ENCODE measurements at regions not wholly inside any gene's neighbourhood (a gene's known extent, or its start where the extent isn't known, plus 50 kb on each side); places are given as distances from the start of the nearest gene placed in this dataset.
"Not testable (repeated sequence)": the region's sequence is repeated elsewhere in the genome, so short reads cannot be mapped to it uniquely, and the experiment has no call there.

GRCh38 chr4:77220828-77221613 lies 64.0 kb downstream of the CCNG2 start:
- no peak for DNase-seq

- no peak for DNase-seq
Observed at GRCh38 chr4:77225022-77225421, 68.0 kb downstream of the CCNG2 start.

DNA sequence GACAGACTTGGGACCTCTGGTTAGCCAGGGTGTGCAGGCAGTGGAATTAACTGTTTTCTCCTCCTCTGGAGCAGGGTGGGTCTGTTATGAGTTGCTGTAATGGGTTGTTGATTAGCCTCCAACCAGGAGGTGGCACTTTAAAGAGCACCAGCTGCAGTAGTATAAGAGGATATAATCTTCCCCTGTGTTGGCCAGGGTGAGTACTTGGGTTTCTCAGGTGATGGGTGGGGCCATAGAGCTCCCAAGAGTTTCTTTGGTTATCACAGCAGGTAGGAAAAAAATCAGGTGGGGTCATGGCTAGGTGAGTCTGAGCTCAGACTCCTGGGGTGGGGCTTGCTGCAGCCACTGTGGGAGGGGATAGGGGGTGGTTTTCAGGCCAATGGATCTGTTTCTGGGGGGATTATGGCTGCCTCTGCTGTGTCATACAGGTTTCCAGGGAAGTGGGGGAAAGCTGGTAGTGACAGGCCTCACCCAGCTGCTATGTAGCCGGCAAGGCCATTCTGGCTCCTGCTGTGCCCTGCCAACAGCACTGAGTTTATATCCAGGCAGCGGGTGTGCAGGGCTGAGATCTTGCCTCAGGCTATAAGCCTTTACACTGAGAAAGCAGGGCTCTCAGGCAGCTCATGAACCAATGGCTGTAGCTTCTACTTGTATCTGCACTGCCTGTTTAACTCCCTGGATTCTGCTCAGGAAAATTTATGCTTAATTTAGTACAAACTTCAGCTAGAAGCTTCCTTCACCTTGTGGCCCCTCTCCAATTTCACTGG lies 70.1 kb downstream of the CCNG2 start:
- DNase-seq, result no peak

- no peak for DNase-seq
Observed at GRCh38 chr4:77229433-77229832, 72.4 kb downstream of the CCNG2 start.

GRCh38 chr4:77232653-77233052 lies 75.6 kb downstream of the CCNG2 start:
- no peak for DNase-seq

- DNase-seq, result no peak
Observed at GRCh38 chr4:77235289-77235854, 78.4 kb downstream of the CCNG2 start.

DNA sequence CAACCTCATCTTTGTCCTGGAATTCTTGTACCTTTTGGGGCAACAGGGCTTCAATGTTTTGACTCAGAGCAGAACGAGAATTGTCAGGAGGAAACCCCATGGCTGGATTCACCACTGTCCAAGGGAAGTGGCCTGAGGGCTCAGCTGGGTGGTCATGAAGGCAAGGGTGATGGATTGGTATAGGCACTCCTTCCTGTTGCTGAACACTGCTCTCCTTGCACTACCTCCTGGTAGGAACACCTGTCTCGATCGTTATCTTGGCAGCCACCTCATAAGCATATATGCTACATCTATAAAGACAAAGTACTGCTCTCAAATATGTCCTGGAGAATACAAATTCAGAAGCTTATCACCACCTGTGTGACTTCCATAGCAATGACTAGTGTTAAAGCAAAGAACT lies 79.8 kb downstream of the CCNG2 start:
- DNase-seq, result no peak

DNA sequence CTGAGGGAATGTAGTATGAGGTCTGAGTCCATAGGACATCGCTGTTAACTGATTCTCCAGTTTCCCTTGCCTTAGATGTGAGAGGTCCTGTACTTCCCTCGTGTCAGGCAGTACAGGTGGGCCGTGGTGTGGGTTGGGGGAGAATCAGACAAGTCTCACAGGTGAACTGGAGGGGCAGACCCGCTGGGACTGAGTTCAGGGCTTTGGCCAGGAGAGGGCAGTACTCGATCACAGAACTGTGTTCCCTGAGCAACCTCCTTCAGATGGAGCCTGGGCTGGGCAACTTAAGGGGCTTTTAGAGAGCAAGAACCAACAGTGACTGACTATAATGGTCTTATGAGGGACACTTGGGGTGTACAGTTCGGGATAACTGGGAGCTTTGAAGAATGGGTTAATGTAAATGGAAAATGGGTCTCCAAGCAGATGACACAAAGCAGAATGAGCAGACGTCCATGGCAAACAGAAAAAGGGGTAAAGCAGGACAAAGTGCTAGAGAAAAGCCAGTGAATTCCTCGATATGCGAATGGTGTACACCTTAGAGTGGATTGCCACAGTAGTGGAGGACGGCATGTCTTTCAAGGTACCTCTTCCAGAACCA lies 83.6 kb downstream of the CCNG2 start:
- DNase-seq, result peak; percentile 76

DNA sequence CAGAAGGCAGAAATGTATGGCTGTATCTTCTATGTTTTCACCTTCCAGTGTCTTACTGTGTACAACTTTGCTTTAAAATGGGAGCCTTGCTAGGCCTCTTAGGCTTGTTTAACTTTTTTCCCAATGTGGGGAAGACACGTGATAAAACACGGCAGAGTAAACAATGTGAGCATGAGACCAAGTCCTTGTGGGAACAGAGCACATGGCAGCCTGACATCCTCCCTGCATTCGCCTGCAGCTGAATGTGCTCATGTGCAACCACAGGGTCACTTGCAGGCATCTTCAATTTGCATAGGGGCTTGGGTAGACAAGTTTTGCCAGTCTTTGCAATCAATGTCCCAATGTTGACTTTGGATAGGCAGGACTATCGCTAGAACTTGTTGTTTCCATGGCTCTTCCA lies 91.8 kb downstream of the CCNG2 start:
- DNase-seq, result no peak

GRCh38 chr4:77251751-77252150 lies 94.7 kb downstream of the CCNG2 start:
- no peak for DNase-seq

DNA sequence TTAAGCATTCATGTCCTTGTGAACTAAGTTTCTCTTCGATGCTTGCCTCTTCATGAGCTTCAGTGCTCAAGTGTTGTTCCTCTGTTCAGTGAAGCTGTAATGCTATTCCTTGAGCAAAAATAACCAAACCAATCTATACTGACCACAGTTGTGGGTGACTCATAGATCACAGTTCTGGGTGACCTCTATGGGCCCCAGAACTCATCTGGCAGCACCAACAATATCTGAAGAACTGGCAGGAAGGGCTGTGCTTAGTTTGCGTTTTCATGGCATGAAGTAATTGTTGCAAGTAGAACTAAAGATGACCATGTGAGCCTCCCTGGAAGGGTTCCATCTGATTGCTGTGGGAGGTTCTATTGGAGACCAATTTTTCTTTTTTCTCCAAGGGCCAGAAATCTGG lies 106.2 kb downstream of the CCNG2 start:
- DNase-seq, result no peak

DNA sequence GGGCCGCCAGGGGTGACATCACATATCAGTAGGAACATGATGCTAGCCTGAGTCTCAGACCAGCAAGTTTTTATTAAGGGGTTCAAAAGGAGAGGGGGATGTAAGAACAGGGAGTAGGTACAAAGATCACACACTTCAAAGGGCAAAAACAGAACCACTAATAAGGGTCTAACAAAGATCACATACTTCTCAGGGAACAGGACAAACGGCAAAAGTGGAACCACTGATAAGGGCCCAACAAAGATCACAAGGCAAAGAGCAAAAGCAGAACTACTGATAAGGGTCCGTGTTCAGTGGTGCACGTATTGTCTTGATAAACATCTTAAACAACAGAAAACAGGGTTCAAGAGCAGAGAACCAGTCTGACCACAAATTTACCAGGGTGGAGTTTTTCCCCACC lies 107.0 kb downstream of the CCNG2 start:
- not testable (repeated sequence) for DNase-seq

DNA sequence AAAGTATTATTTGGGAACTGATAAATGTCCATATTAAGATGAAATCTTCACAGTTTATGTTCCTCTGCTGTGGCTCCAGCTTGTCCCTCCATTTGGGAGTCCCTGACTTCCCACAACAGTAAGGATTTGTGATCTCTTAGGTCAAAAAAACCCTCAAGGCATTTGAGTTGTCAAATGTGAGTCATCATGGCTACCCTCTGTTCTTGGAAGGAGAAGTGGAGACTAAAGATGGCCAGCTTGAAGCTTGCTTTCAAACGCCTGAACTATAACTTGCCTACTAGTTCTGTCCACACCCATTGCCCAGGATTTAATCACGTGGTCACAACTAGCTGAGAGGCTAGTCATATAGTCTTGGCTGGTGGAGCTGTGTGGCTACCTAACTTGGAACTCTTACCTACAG lies 107.8 kb downstream of the CCNG2 start:
- DNase-seq, result no peak

DNA sequence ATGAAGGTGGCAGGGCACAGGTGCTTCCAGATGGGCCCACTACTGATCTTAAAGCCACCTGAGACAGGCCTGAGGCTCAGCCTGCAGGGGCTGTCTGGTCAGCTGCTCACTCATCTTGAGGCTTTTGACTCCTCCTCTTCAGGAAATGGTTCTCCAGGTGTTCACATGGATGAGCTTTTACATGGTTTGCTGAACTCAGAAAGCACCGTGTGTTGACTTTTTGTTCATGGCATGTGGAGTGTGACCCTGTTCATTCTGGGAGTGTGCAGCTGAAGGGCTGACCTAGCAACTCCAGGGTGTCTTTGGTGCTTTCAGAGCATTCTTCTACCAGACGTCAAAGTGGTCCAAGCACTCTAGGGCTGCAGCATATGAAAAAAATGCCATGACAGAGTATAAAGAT lies 111.1 kb downstream of the CCNG2 start:
- DNase-seq, result no peak

DNA sequence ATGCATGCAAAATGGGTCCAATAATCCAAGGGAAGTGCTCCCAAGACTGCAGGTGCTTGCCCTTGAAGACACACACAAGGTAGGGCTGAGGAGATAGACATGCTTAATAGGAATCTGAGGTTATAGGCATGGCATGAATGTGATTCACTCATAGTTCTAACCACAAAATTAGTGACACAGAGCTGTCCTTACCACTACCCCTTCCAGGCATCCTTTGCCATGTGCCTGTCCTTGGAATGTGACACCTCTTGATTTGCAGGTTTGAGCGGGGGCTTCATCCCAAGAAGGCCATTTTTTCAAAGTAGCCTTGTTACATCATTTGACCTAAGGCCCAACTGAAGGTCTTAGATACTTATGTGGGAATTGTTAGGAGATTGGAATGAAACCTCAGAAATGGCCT lies 112.5 kb downstream of the CCNG2 start:
- DNase-seq, result no peak

GRCh38 chr4:77273412-77273811 lies 116.4 kb downstream of the CCNG2 start:
- DNase-seq, result no peak

- DNase-seq, result not testable (repeated sequence)
Observed at GRCh38 chr4:77279114-77279513, 122.1 kb downstream of the CCNG2 start.

GRCh38 chr4:77282305-77282704 lies 125.3 kb downstream of the CCNG2 start:
- no peak for DNase-seq

DNA sequence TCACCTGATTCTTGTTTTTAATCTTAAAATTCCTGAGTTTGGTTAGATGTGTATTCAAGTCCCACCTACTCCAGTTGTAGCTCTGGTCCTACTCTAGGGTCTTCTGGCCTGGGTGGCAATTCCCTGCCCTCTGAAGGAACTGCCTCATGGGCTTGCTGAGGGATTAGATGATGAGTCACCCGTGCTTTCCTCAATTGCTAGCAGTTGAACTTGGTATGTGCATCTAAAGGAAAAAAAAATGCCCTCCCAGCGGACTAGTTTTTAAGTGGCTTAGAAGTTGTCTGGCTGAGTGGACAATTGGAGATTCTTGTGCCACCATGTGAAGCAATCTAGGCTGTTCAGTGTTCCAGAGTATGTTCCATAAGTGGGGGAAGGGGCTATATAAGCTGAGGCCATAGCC lies 127.0 kb downstream of the CCNG2 start:
- no peak for DNase-seq

DNA sequence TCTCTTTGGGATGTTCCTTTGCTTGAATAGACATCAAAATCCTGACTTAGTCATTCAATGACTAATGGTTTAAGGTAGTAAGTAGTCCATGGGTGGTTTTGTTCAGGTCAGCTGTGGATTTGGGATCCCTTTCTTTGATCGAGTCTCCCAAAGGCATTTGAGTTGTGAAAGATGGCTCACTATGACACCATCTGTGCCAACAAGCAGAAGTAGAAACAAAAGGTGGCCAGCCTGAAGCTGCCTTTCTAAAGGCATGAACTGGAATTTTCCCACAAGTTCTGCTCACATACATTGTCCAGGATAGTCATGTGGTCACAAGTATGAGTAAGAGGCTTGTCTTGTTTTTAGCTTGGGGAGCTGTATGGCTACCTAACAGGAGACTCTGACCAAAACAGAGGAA lies 129.9 kb downstream of the CCNG2 start:
- no peak for DNase-seq

DNA sequence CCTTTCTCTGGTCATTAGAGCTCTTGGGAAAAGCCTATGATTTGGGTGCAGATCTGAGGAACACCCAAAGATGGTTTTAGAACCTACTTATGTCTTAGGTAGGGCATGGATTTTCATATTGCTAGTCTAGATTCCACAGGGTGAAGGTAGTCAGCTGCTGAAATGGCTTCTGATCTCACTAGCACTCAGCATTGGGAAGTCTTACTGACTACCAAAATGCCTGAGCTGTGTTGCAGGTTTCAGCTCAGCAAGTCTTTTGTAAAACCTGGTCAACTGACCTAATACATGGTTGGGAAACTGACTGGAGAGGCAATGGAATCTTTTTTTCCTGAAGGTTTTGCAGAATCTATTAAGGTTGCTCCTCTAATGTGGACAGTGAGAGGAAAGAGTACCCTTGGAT lies 136.4 kb downstream of the CCNG2 start:
- no peak for DNase-seq

GRCh38 chr4:77300996-77301395 lies 144.0 kb downstream of the CCNG2 start:
- DNase-seq, result not testable (repeated sequence)

- no peak for DNase-seq
Observed at GRCh38 chr4:77305766-77306165, 148.8 kb downstream of the CCNG2 start.

DNA sequence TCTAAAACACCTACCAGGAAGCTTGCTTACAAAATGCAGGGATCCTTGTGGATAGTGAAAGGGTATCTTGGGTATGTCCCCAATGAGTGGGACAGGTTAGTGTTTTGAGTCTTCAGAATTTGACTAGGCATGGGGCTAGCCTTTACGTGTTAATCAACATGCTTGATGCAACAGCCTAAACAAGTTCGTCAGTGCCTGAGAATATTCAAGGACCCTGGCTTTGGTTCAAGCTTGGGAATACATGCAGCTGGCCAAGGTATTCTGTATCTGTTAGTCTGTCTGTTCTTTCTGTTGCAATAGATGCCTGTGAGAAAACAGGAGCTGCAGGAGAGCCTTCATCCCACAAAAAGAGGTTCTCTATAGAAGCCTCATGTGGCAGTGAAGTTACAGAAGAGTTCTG lies 149.5 kb downstream of the CCNG2 start:
- DNase-seq, result no peak

Data from dermis blood vessel endothelial cell (primary cell).